Gastroesophageal sphincter (tissue), 4 donors: ENCODE measurements at regions not wholly inside any gene's neighbourhood (a gene's known extent, or its start where the extent isn't known, plus 50 kb on each side); places are given as distances from the start of the nearest gene placed in this dataset.

Experiments
- ATAC-seq: fragments of 150-250 bp; one replicate; pipeline ENCODE4 v1.9.1; 2016; ENCODE audit warnings: mild to moderate bottlenecking, moderate library complexity
- H3K27ac ChIP-seq, 4 donors: fragments of 200-600 bp; sonication (generic) in 3 of 4; 1 replicate in 3 of 4; 2 replicates in 1 of 4; pipeline ENCODE4 v1.5.1; 2016 to 2019
- H3K27me3 ChIP-seq: fragments of 200-600 bp; sonication (generic); one replicate; pipeline ENCODE4 v1.5.1; 2019
- H3K36me3 ChIP-seq, 2 donors: fragments of 200-600 bp; sonication (generic); one replicate each; pipeline ENCODE4 v1.5.1; 2019; ENCODE audit warnings: control low read depth in 1 of 2
- H3K4me1 ChIP-seq, 3 donors: fragments of 200-600 bp; sonication (generic); 1 replicate in 2 of 3; 2 replicates in 1 of 3; pipeline ENCODE4 v1.5.1; 2016 to 2019; ENCODE audit warnings: control low read depth in 2 of 3
- H3K4me3 ChIP-seq, 2 donors: fragments of 200-600 bp; sonication (generic); one replicate each; pipeline ENCODE4 v1.5.1; 2019; ENCODE audit warnings: mild to moderate bottlenecking in 1 of 2, moderate library complexity in 1 of 2
- H3K9me3 ChIP-seq, 3 donors: fragments of 200-600 bp; sonication (generic); one replicate each; pipeline ENCODE4 v1.5.1; 2017 to 2019; ENCODE audit warnings: control low read depth in 2 of 3
- EP300 ChIP-seq: sonication (generic); formaldehyde crosslinking; IDR thresholded peaks from one replicate; pipeline ENCODE4 v1.6.1; 2017; ENCODE audit warnings: antibody characterized with exemption, mild to moderate bottlenecking
- POLR2A ChIP-seq, 2 donors: fragments of 450-650 bp; IDR thresholded peaks; one replicate each; pipeline ENCODE4 v1.6.1; 2017; ENCODE audit warnings: antibody characterized with exemption in 2 of 2, mild to moderate bottlenecking in 2 of 2, moderate library complexity in 1 of 2
- POLR2AphosphoS5 ChIP-seq: sonication (generic); formaldehyde crosslinking; IDR thresholded peaks from one replicate; pipeline ENCODE4 v1.6.1; 2017; ENCODE audit warnings: antibody characterized with exemption
- WGBS, 2 donors: methylation state at CpG; one replicate each; pipeline ENCODE4 v1.1.5; 2018; ENCODE audit warnings: low coverage in 1 of 2; 5-methylcytosine and 5-hydroxymethylcytosine counted together
- TF ChIP-seq, protein P1 (sequence below), 4 experiments: fragments of 200-600 bp in 2 of 4; fragments of 450-650 bp in 2 of 4; sonication (generic) in 1 of 4; IDR thresholded peaks; one replicate each; pipeline ENCODE4 v1.5.1; 2017 to 2019; ENCODE audit warnings: antibody characterized with exemption in 4 of 4, mild to moderate bottlenecking in 2 of 4, moderate library complexity in 2 of 4

DNA sequence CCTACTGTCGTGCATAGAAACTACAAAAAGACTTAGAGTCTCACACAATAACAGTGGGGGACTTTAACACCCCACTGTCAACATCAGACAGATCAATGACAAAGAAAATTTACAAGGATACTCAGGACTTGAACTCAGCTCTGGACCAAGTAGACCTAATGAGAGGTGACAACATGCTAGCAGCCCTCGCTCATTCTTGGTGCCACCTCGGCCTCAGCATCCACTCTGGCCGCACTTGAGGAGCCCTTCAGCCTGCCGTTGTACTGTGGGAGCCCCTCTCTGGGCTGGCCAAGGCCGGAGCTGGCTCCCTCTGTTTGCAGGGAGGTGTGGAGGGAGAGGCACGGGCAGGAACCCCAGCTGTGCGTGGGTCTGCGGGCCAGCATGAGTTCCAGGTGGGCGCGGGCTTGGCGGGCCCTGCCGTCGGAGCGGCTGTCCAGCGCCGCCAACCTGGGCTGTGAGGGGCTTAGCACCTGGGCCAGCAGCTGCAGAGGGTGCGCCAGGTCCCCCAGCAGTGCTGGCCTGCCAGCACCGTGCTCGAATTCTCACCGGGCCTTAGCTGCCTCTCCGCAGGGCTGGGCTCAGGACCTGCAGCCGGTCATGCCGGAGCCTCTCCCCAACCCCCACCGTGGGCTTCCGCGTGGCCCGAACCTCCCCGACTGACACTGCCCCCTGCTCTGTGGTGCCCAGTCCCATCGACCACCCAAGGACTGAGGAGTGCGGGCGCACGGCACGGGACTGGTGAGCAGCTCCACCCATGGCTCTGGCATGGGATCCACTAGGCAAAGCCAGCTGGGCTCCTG lies 205.6 kb downstream of the FRK start:
- no peaks in the 10 kb centered on the region for H3K36me3 ChIP-seq
- ATAC-seq, result no peak
- TF ChIP-seq POLR2AphosphoS5 (no peak), EP300 (no peak), POLR2A (IDR thresholded peaks at IDR 0.05) (no peak)
- TF ChIP-seq, protein P1, sequence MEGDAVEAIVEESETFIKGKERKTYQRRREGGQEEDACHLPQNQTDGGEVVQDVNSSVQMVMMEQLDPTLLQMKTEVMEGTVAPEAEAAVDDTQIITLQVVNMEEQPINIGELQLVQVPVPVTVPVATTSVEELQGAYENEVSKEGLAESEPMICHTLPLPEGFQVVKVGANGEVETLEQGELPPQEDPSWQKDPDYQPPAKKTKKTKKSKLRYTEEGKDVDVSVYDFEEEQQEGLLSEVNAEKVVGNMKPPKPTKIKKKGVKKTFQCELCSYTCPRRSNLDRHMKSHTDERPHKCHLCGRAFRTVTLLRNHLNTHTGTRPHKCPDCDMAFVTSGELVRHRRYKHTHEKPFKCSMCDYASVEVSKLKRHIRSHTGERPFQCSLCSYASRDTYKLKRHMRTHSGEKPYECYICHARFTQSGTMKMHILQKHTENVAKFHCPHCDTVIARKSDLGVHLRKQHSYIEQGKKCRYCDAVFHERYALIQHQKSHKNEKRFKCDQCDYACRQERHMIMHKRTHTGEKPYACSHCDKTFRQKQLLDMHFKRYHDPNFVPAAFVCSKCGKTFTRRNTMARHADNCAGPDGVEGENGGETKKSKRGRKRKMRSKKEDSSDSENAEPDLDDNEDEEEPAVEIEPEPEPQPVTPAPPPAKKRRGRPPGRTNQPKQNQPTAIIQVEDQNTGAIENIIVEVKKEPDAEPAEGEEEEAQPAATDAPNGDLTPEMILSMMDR (IDR thresholded peaks at IDR 0.05), result no peak
- H3K27ac ChIP-seq, result no peak overlapping the region
- peaks cover 0 to 24% (median 0%) of the 10 kb centered on the region in 3 donors for H3K9me3 ChIP-seq
- H3K27me3 ChIP-seq, result no peaks in the 10 kb centered on the region
- H3K4me1 ChIP-seq, result no peaks in the 10 kb centered on the region
- WGBS, 2 donors, result 74 to 91% methylated on average over 2 to 3 of the region's 34 CpGs
- no peak overlapping the region for H3K4me3 ChIP-seq

- H3K27ac ChIP-seq, result no peak overlapping the region
- no peaks in the 10 kb centered on the region for H3K27me3 ChIP-seq
- no peak for ATAC-seq
- TF ChIP-seq, protein P1 (IDR thresholded peaks at IDR 0.05), result no peak
- TF ChIP-seq EP300, result no peak
- no peak for TF ChIP-seq POLR2A (IDR thresholded peaks at IDR 0.05)
- TF ChIP-seq POLR2AphosphoS5, result no peak
- no peaks in the 10 kb centered on the region for H3K36me3 ChIP-seq
- no peak overlapping the region for H3K4me3 ChIP-seq
- H3K4me1 ChIP-seq, result no peaks in the 10 kb centered on the region
- no peaks in the 10 kb centered on the region for H3K9me3 ChIP-seq
These were observed 213.0 kb downstream of the FRK start for GRCh38 chr6:115847671-115848070.

DNA sequence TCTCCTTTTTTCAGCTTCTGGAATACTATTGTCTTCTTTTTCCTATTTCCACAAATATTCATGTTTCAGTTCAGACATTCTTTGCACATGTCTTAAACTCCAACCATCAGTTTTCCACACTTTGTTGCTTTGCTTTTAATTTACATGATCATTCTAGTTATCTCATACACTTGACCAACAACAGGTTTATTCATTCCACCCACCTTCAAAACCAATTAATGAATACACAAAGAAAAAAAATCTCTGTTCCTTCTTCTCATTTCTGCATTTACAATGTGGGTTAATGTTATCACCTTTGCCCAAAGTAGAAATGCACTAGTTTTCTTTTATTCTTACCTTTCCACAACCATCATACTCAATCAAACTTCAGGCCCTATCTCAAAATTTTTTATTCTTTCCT lies 216.7 kb downstream of the FRK start:
- no peak overlapping the region for H3K27ac ChIP-seq
- ATAC-seq, result no peak

DNA sequence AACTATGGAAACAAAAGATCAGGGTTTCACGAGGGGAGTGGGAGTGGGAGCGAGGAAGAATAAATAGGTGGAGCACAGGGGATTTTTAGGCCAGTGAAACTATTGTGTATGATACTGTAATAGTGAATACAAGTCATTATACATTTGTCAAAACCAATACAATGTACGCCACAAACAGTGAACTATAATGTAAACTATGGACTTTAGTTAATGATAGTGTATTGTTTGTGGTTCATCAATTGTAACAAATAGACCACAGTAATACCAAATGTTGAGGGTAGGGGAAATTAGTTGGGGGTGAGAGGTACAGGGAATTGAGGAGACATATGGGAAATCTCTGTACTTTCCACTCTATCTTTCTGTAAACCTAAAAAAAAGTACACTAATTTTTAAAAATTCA lies 218.4 kb downstream of the FRK start:
- H3K27me3 ChIP-seq, result no peaks in the 10 kb centered on the region
- no peaks in the 10 kb centered on the region for H3K36me3 ChIP-seq
- no peak overlapping the region for H3K27ac ChIP-seq
- no peak for ATAC-seq
- no peak for TF ChIP-seq POLR2A (IDR thresholded peaks at IDR 0.05)
- TF ChIP-seq POLR2AphosphoS5, result no peak
- TF ChIP-seq, protein P1 (IDR thresholded peaks at IDR 0.05), result no peak
- no peak for TF ChIP-seq EP300
- H3K4me3 ChIP-seq, result no peak overlapping the region
- WGBS, 2 donors, result 67 to 90% methylated on average over 2 to 3 of the region's 3 CpGs
- H3K9me3 ChIP-seq, result no peaks in the 10 kb centered on the region
- H3K4me1 ChIP-seq, result no peaks in the 10 kb centered on the region

More for the DNA sequence above, 216.7 kb downstream of the FRK start:
- no peaks in the 10 kb centered on the region for H3K9me3 ChIP-seq
- TF ChIP-seq, protein P1 (IDR thresholded peaks at IDR 0.05), result no peak
- no peak for TF ChIP-seq POLR2AphosphoS5
- TF ChIP-seq EP300, result no peak
- TF ChIP-seq POLR2A (IDR thresholded peaks at IDR 0.05), result no peak
- H3K4me3 ChIP-seq, result no peak overlapping the region
- no peaks in the 10 kb centered on the region for H3K27me3 ChIP-seq
- no peaks in the 10 kb centered on the region for H3K36me3 ChIP-seq
- H3K4me1 ChIP-seq, result no peaks in the 10 kb centered on the region

- H3K9me3 ChIP-seq, result no peaks in the 10 kb centered on the region
- no peak for ATAC-seq
These were observed 221.0 kb downstream of the FRK start for GRCh38 chr6:115839583-115840181.

More at GRCh38 chr6:115839583-115840181, 221.0 kb downstream of the FRK start:
- TF ChIP-seq, protein P1 (IDR thresholded peaks at IDR 0.05), result no peak
- Histone ChIP-seq H3K36me3 (no peaks in the 10 kb centered on the region), H3K4me3 (no peak overlapping the region), H3K4me1 (no peaks in the 10 kb centered on the region), H3K27ac (no peak overlapping the region), H3K27me3 (no peaks in the 10 kb centered on the region)
- WGBS, 2 donors, result 90 to 97% methylated on average over 7 of the region's 7 CpGs
